SK-N-SH treated with all-trans-retinoic acid at 6 μM for 48 hours (cell line): ENCODE measurements at regions not wholly inside any gene's neighbourhood (a gene's known extent, or its start where the extent isn't known, plus 50 kb on each side); places are given as distances from the start of the nearest gene placed in this dataset.

Experiments
- ARNTL ChIP-seq: fragments of 450-650 bp; formaldehyde crosslinking; IDR thresholded peaks from 2 replicates; pipeline ENCODE4 v1.5.0; 2020; ENCODE audit warnings: low read depth, mild to moderate bottlenecking, moderate library complexity, borderline replicate concordance
- BACH2 ChIP-seq: fragments of 250-450 bp; sonication (Bioruptor Pico); IDR thresholded peaks from 2 replicates; pipeline ENCODE4 v1.9.0; 2021; ENCODE audit warnings: mild to moderate bottlenecking, borderline replicate concordance
- CREB5 ChIP-seq: fragments of 250-450 bp; sonication (Bioruptor Pico); IDR thresholded peaks from 2 replicates; pipeline ENCODE4 v1.5.1; 2020; ENCODE audit warnings: low read depth, mild to moderate bottlenecking, moderate library complexity
- SNAI2 ChIP-seq: fragments of 250-450 bp; sonication (Bioruptor Pico); IDR thresholded peaks from 2 replicates; pipeline ENCODE4 v1.5.0; 2020; ENCODE audit warnings: mild to moderate bottlenecking, moderate library complexity
- TOX ChIP-seq: fragments of 250-450 bp; sonication (Bioruptor Pico); IDR thresholded peaks from 2 replicates; pipeline ENCODE4 v1.8.0; 2021; ENCODE audit warnings: mild to moderate bottlenecking, moderate library complexity, borderline replicate concordance

GRCh38 chr15:81516012-81516411 is 142.0 kb upstream of the TMC3 start:
- TF ChIP-seq SNAI2 (no peak), BACH2 (no peak), CREB5 (CRISPR knock-in tag) (no peak), ARNTL (CRISPR knock-in tag) (no peak), TOX (CRISPR knock-in tag) (no peak)
